B cell (primary cell): ENCODE measurements at regions not wholly inside any gene's neighbourhood (a gene's known extent, or its start where the extent isn't known, plus 50 kb on each side); places are given as distances from the start of the nearest gene placed in this dataset.

ENCODE experiments used
- CTCF ChIP-seq: fragments of 200-600 bp; IDR thresholded peaks from one replicate; pipeline ENCODE4 v1.8.0; 2022; ENCODE audit warnings: antibody characterized with exemption, mild to moderate bottlenecking
- EZH2 ChIP-seq: IDR thresholded peaks from 2 replicates; pipeline ENCODE4 v1.6.1; 2012; ENCODE audit warnings: borderline replicate concordance, low read depth, mild to moderate bottlenecking, moderate library complexity, low read length; ENCODE audit not compliant: insufficient read depth, poor library complexity, severe bottlenecking

GRCh38 chr1:90384193-90384592 lies 332.9 kb downstream of the BARHL2 start:
- TF ChIP-seq CTCF (no peak), EZH2 (no peak)
